ENCODE measurements at regions not wholly inside any gene's neighbourhood (a gene's known extent, or its start where the extent isn't known, plus 50 kb on each side); places are given as distances from the start of the nearest gene placed in this dataset.

DNA sequence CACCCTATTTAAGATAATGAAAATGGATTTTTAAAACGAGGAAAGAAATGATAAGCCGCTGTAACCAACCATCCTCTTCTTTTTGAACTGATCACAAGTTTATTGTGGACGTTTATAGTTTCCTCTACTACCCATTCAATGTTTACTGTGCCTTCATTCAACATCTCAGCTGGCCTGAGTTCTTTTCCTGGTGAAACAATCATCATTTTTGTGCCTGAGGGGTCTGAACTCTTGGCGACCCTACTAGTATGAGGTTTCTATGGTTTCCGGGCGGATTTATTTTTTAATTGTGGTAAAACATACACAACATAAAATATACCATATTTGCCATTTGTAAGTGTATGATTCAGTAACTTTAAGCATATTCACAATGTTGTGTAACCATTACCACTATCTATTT is 100.7 kb downstream of the SPRY1 start:
- no peak for DNase-seq (ENCODE audit: low spot score)

DNA sequence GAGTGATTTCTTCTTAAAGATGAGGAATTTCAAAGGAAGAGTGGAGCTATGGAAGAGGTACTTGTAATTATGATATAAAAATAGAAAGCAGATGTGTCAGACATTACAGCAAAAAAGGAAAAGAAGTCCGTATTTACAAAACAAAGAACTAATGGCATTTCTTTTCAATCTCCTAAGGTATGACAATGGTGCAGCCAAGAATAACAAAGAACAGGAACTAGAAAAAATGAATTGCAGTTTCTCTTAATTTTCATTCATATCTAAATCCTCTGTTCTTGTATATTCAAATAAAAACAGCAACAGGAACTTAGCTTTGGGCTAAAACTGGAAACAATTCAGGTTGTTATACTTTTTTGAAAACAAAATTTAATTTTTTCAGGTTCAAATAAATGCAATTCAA is 105.1 kb downstream of the SPRY1 start:
- DNase-seq (ENCODE audit: low spot score), result no peak

DNA sequence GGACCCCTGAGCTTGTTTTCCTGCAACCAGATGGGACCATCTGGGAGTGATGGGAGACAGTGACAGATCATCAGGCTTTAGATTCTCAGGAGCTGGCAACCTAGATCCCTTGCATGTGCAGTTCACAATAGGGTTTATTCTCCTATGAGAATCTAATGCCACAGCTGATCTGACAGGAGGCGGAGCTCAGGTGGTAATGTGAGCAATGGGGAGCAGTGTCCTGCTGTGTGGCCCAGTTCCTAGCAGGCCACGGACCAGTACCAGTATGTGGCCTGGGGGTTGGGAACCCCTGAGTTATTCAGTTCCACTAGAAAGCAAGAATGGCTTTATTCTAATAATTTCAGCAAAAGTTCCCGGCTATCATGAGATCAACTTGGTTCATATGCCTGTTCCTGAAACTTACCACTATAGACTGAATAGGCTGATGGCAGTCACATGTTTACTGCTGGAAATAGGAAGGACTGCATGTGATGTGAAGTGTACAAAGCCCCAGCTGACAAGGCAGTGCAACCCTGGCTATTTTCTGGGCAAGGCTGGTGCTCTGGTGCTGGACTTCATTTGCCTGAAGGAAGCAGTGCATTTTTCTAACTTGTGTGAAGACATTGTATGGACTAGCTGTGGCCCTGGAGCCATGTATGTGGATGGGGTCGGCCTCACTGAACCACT is 107.2 kb downstream of the SPRY1 start:
- DNase-seq (ENCODE audit: low spot score), result no peak

DNA sequence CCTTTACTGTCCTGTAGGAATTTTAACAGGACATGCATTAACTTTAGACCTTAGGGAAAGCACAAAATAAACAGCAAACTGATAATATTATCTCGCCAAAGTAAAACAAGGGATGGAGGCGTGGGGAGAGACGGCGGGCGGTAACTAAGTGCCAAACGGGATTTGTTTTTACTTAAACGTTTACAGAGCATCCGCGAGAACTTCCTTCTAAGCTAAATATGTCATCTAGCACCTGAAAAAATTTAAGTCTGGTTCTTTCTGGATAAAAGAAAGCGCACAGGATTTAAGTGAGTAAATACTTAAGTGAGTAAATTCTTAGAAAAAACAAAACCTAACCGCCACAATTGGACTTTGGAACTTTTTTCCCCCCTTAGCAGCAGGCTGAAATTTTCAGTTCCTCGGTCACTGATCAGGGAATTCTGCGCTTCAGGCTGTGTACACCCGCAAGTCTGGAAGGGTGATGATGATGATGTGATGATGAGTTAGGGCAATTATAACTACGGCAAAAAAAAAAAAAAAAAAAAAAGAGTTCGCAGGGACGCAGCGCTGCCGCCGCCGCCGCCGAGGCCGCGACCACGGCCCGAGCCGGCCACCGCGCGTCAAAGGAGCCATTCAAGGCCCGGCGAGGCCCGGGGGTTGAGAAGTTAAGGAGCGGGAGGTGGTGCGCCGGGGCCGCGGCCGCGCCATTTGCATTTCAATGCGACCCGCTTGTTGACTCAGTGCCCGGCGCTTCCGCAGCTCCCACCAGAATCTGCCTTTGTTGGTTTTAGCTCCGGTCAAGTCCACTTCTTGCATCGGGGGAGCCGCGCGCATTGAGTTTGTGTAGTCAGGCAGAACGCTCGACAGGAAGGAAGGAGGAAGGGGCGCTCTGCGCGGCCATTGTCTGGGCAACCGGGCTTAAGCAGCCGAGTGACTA is 108.8 kb downstream of the SPRY1 start:
- DNase-seq (ENCODE audit: low spot score), result peak; percentile 36

DNA sequence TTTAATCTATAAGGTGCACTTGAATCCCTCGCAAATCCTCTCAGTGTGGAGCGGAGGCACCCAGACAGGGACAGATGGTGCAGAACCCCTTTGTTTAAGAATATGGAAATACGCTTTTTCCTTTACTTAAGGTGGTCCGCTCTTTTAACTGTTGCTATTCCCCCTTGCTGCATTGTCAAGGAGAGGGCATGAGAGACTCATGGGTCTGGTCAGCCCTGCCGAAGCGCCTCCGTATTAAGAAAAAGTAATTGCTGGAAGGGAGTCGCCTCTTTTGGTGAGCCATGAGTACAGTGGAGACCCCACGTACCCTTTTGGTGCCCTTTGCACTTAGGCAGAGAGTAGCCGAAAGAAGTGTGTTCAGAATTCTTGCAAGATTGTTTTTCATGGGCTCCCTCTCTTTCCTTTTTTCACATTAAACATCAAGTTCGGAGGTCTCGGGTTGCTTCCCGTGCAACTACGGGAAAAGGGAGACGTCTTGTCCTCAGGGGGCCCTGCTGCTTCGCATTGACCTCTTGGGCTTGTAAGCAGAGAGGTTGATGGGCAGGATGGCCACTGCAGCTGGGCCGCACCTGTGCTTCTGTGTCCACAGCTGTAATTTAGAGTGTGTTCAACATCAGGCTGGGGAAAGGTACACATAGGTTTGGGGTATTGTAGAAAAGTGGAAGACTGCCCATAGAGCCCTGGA is 109.6 kb downstream of the SPRY1 start:
- no peak for DNase-seq (ENCODE audit: low spot score)

DNA sequence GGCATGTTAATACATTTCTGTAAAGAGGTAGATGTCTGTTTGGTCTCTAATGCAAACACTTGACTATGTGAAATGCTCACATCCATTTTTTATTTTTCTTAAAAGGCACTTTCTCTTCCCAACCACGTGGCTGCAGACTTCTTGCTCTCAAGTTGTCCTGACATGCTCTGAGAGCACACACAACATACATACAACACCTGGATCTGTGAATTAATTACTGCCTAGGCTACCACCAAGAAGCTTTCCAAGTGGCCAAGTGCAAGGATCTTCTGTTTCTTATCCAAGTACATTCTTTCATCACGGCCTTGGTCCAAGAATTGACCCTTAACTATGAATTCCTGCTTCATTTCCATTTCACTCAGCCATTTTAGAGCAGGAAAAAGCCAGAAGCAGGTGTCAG is 110.8 kb downstream of the SPRY1 start:
- DNase-seq (ENCODE audit: low spot score), result no peak

DNA sequence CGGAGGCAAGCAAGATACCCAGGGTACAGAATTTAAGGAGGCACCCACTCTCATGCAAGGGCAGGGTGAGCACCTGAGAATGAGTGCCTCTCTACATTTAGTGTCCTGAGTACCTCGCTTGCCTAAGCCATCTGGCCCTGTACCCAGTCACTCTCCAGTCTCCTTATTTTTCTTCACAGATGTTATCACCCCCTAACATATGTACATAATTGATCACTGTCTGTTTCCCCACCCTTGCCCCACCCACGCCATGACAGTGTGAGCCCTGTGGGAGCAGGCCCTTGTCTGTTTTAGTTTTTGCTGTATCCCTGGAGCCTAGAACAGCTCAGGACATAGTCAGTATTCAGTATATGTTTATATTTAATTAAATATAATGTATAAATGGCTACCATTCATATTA is 113.6 kb downstream of the SPRY1 start:
- no peak for DNase-seq (ENCODE audit: low spot score)

DNA sequence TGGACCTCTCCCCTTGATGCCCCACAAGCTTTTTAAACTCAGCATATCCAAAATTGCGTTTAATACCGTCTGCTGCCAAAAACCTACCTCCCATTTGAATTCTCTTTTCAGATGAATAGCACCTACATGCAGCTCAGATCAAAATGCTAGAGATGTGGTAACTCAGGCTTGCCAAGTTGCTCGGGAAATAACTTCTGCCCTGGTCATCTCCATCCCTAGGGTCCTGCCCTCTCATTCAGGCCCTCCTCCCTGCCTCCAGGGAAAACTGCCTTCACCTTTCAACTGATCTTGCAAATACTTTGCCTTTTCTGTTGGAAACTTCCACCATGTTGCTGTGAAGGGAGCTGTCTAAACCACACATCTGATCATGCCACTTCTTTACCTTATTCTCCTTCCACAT is 114.1 kb downstream of the SPRY1 start:
- DNase-seq (ENCODE audit: low spot score), result no peak

DNA sequence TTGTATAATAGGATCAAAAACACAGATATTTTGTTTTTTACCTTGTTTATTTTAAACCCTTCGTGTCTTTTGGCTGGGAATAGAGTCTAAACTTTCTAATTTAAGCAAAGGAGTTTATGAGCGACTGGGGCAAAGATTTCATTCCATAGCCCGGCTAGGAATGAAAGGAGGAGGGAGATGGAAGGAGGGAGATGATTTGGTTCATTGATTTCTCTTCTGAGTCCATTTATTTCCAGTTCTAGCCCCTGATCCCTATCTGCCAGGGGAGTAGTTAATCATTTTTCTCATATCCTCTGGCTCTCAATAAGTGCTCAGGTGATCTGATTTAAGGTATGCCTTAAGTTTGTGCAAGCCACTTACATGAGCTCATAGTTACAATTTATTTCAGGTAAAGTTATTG is 120.0 kb downstream of the SPRY1 start:
- DNase-seq (ENCODE audit: low spot score), result no peak

DNA sequence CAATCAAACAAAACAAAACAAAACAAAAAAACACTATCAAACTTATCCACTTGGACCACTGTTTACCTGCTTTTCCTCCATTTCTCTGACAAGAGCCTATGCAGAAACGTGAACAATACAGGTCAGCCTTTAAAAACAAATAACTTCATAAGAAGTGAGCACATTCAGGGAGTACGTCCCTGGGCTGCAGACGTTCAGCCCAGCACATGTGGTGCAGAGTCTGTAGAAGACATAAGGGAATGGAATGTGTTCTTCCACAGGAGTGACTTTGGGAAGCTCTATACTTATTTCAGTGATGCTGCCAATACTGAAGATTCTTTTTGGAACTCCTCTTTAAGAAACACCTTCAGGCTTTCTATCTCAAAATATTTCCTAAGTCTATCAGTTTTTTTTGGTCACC is 120.6 kb downstream of the SPRY1 start:
- no peak for DNase-seq (ENCODE audit: low spot score)

DNA sequence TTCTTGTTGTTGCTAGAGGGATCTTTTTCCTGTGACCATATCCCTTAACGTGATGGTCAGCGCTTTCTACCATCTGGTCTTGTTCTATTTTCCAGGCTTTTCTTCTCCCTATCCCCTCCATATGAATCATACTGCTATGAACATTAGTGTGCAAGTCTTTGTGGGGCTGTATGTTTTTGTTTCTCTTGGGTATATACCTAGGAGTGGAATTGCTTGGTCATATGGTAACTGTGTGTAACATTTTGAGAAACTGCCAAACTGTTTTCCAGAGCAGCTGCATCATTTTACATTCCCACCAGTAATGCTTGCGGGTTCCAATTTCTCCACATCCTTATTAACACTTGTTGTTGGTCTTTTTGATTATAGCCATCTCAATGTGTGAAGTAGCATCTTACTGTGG is 121.4 kb downstream of the SPRY1 start:
- no peak for DNase-seq (ENCODE audit: low spot score)

DNA sequence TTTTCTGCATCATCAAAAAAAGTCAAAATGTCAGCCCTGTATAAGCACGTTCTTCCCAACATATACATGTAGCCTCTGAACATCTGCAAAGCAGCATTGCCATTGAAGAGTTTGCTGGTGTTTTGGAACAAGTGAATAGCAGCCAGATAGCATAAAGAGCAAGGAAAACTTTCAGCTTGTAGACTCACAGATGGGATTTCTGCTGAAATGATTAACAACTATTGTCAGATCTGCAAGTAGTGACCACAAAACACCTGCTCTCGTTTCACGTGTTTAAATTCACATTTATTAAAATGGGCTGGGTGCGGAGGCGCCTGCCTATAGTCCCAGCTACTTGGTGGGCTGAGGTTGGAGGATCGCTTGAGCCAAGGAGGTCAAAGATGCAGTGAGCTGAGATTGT is 123.7 kb downstream of the SPRY1 start:
- no peak for DNase-seq (ENCODE audit: low spot score)

DNA sequence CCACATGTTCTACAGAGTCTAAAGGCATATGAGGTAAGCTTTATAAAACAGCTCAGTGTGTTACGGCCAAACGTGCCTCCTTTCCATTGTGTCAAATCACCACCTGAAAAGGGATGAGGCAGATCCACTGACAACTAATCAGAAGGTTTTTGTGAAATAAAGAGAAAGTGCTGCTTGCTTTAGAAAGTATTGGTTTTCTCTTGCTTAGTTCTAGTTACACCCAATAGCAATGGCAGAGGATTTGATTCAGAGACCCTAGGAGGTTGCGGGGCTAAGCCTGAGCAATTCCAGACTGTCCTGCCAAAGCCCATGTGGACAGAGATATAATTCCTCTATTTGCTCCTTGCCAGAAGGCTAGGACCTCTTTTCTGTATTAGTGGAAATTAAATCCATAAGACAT is 125.5 kb downstream of the SPRY1 start:
- no peak for DNase-seq (ENCODE audit: low spot score)

DNA sequence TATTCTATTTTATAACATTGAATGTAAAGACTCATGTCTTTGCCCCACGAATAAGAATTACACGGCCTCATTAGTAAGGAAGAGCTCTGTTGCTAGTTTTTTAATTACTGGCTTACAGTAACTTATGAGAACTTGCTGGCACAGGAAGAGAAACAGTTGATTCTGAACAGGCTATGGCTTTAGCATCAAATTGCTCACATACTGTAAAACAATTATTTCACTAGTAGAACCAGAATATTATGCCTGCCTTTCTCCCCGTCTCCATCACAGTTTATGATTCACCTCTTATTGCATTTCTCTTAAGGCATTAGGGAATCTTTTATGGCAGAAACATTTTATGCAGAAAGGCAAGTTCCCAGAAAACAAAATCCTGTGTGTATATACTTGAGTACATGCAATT is 126.1 kb downstream of the SPRY1 start:
- DNase-seq (ENCODE audit: low spot score), result no peak

DNA sequence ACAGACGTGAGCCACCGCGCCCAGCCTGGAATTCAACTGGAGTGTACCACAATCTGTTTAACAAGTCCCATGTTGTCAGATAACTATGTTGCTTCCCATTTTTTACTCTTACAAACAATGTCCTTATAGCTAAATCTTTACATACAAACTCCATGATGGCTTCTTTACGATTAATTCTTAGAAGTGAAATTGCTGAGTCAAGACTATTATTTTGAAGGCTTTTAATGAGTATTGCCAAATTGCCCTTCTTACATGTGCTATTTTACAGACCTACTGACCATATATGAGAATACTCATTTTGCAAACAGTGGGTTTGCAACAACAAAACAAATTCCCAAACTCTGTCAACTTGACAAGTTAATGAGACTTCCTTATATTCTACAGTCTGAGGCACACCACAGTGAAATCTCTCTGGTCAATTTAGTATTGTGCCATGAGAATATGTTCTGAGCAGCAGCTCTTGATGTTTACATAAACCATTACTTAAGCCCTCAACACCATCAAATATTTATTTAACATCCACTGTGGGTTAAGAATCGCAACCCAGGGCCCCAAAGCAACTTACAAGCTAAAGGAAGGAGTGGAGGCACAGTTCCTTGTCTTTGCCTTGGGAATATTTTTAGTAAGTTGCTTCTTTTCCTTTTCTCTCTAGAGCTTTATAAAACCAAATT is 128.5 kb downstream of the SPRY1 start:
- DNase-seq (ENCODE audit: low spot score), result no peak

DNA sequence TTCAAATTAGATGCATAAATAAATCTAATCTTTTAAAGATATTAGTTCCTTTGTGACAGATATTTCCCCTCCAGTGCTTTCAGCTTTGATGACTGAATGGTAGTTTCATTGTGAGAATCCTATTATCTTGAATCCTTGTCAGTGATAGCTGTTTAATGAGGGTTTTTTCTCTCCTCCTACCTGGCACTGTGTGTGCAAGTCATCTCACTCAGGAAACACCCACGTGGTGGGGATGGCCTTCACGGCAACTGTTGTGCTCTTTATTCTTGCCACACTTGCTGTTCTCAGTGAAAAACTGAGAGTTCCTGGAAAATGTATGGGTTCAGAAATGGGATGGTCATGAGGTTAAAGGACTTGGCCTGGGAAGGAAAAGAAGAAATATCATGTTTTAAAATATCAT is 129.9 kb downstream of the SPRY1 start:
- no peak for DNase-seq (ENCODE audit: low spot score)

DNA sequence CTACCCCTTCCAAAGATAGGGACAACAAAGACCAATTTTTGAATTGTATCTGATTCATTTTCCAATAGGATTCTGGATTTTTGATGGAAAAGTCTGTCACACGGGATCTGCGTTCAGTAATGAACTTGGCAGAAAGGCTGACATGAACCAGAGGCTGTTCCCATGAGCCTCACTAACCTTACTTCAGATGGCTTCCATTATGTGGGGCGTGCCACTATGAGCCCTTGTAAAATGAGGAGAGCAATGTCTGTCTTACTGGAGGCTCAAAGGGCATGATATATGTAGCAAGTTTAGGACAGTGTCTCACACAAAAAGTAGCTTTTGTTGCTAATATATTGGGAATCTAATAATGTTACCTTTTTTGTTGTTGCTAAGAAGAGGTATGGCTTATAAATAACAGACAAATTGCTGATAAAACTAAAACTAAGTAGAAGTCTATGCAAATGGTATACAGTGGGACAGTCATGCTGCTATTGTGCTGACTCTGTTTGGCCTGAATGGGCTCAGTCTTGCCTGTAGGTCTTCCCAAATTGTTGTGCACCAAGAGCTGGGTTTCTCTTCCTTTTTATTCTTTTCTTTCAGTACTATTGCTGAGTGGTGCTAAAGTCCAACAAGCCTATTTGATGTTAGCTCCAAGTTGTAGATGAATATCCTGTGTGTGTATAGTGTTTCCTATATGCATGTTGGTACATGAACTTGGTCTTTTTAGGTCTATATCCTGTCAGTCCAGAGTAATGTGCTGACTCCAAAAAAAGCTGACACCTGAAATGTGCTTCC is 132.1 kb downstream of the SPRY1 start:
- no peak for DNase-seq (ENCODE audit: low spot score)

DNA sequence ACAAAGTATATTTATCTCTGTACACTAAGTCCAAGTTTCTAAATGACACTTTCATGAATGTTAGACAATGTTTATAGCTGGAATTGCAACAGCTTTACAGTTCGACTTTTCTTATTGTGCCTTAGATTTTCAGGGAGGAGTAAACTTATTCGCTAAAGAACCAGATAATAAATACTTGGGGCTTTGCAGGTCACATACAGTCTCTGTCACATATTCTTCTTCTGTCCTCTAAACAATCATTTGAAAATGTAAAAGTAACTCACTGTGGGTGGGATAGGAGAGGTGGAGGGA is 132.6 kb downstream of the SPRY1 start:
- DNase-seq (ENCODE audit: low spot score), result no peak

DNA sequence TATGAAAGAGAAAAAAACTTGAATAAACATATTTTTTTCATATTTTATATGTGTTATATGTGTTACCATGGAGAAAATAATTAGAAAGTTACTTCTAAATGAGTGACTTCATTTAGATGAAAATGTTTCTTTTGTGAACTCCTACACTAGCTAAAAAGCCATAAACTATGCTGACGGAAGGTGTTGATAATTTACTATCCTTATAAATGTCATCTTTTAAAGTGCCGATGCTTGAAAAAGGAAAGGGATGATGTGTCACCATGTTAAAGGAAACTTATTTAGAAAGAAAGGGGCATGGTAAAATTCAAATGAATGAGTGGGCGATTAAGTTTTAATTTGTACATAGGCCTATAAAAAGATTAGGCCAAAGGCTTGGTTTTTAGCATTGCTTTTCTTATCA is 133.8 kb downstream of the SPRY1 start:
- no peak for DNase-seq (ENCODE audit: low spot score)

DNA sequence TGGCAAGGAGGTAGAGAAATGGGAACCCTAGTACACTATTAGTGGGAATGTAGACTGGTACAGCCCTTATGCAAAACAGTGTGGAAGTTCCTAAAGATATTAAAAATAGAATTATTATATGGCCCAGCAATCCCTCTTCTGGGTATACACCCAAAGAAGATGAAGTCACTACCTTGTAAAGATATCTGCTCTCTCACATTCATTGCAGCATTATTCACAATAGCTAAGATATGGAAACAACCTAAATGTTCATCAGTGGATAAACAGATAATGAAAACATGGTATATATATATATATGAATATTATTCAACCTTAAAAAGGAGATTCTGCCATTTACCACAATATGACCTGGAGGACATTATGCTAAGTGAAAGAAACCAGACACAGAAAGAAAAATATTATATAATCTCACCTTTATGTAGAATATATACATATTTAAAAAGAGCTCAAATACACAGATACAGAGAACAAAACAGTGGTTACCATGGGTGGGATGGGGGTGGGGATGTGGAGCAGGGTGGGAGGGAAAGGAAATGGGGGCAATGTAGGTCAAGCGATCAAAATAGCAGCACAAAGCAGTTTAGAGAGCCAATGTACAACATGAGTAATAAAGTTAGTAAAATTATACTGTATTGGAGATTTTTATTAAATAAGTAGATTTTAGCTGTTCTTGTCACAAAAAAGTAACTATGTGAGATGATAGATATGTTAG is 138.6 kb downstream of the SPRY1 start:
- no peak for DNase-seq (ENCODE audit: low spot score)

DNA sequence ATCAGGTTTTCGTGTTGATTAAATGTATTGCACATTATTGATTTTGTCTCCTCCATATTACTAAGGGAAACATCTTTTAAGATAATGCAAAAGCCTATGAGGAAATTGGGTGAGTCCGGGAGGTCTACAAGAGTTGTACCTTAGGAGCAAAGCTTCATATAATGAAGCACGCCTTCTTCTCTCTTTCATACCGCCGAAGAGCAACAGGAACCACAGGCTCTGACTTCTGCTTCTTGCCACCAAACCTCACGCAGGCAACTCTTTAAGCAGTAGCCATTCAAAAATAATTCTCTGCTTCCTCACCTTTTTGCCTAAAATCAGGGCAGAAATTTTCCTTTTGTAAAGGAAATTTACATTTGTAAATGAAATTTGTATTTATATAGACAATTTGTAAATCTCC is 139.6 kb downstream of the SPRY1 start:
- DNase-seq (ENCODE audit: low spot score), result no peak

Data from hepatic stellate cell (primary cell).